HUDEP-2 (cell line): ENCODE measurements at regions not wholly inside any gene's neighbourhood (a gene's known extent, or its start where the extent isn't known, plus 50 kb on each side); places are given as distances from the start of the nearest gene placed in this dataset.

Experiments used
- DNase-seq, 76 experiments: peaks; one replicate each; lab custom pipeline; 2025; ENCODE audit not compliant: unreplicated experiment in 76 of 76; lab: John Stamatoyannopoulos, UW

DNA sequence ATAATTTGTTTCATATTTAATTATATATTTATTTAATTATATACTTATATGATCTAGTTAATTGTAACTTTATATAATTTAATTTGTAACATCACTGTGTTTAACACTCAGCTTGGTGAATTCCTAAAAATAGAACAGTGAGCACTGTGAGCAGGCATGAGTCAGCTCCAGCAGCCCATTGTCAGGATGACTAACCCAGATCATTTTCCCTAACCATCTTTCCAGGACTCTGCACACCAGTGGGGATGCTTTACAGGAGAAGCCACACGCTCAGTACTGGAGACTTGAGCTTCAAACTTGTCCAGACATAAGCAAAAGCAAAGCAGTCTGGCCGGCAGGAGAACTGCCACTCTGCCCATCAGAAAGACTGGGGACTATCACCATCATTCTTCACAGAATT, 446.2 kb upstream of the TRPC7 start:
- no peak for DNase-seq

GRCh38 chr5:136811086-136811485, 445.7 kb upstream of the TRPC7 start:
- no peak for DNase-seq

DNA sequence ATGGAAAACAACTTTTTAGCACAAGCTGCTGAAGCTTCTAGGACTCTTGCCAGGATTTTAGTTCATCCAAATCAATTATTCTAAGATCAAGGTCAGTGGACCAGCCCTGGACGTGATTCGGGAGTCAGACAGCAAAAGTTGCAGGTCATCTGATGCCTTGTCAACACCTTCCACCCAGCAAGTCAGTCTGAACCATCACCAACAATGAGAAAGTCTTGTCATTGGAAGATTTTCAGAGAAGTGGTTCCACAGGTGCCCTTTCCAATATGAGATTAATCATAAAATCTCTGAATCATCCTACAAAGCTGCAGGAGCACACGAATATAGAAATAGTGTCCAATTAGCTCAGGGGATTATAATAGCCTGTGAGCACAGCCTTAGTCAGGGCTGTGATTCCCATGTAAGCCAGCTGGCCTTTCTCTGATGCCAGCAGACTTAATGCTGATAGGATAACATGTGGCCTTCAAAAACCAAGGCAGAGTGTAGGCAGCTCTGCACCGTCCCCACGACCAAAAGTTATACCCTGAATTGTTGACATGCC, 445.0 kb upstream of the TRPC7 start:
- DNase-seq = no peak

DNA sequence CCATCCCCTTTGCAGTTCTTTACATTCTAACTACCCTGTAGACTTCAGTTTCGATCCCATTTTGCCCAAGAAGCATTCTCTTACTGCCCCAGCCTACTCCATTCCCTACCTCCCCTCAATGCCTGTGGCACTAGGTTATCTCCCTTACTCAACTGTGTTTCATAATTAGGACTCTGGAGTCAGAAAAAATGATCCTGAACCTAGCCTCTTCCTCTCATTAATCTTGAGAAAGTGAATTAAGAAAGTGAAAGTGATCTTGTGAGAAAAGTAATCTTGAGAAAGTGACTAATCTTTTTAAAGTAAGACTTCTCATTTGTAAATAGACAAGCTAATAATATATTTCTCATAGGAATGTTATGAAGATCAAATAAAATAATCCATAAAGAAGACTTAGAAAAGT, 444.0 kb upstream of the TRPC7 start:
- no peak for DNase-seq

DNA sequence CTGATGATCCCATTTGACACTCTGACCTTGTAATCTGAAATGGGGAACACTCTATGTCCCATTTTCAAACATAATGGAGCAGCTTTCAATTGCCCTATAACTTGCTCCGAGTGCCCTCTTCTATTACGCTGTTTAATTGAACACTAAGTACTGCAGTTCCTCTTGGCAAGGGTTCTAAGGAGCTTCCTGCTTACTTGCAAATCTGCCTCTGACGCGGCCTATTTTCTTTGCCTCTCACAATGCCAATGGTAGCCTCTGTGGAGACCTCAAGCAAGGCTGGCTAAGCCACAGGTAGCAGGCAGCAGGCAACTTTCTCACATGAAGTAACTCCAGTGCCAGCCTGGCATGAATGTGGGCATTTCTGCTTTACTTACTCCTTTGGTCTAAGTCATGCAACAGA, 443.4 kb upstream of the TRPC7 start:
- DNase-seq = no peak

DNA sequence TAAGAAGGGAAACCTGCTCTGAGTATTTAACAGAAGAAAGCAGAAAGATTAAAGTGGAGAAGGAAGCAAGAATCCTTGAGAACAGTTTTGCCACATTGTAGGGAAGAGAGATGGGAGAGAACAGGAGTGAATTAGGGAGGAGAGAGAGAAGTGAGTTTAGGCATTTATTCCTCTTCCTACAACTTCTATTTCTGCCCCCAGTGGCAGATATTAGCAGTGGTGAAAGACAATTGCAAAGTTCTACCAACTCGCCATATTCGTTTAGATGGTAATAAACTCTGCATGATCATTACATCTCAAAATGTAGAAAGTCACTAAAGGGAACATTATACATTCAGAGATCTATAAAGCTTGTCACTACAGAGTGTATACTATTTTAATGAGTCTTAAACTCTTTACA, 440.1 kb upstream of the TRPC7 start:
- no peak for DNase-seq

DNA sequence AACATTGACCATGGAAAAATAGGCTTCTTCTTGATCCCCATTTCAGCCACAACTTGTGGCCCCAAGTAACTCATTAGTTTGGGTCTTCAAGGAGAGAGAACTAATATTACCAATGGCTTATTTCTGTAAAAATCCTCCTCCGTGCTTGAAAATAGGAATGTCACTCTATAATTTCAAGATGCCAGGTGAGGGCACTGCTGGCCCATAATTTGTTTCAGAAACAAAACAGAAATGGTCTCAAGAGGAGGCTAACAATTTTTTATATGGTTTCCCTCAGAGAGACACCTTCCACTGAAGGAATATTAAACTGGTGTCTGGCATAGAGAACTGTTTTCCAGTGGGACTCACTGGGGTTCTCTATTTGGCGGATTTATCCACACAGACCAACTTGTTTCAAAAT, 437.0 kb upstream of the TRPC7 start:
- no peak for DNase-seq

DNA sequence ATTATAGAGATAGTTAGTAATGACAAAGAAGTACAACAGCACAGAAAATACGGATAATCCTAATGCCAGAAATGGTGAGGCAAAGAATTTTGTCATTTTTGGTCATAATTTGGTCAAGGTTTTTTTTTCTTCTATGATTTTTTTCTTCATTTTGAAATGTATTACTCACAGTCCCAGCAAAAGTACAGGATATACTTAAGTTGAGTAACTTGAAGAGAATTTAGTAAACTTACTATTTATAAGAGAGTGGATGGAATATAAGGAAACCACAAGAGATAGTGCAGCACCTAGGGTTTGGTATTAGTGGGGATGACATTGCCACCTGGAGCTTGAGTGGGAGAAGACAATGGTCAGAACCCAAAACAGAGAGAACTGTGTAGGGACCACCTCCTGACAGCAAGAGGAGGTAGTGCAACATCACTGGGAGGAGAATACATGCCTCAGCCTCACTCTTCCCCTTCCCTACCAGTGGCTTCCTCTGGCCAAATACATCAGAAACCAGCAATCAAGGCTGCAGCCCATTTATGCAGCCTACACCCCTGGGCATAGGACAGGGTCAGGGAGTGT, 434.5 kb upstream of the TRPC7 start:
- no peak for DNase-seq

GRCh38 chr5:136793300-136793699, 428.0 kb upstream of the TRPC7 start:
- DNase-seq = no peak

DNA sequence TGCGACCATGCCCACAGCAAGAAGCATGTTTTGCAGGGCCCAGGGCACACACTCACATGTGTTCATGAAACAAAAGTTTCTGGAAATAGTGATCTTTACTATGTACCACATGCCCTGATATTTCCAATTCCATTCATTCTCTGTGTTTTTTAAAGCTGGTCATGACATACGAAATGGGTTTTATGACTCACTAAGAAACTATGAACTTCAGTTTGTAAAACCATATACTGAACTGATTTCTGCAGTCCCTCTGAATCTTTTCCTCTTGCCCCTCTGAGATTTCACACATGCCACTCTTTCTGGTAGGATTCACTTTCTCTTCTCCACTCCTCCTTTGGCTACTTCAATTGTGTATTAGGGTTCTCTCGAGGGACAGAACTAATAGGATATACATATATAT, 416.1 kb upstream of the TRPC7 start:
- DNase-seq = no peak

DNA sequence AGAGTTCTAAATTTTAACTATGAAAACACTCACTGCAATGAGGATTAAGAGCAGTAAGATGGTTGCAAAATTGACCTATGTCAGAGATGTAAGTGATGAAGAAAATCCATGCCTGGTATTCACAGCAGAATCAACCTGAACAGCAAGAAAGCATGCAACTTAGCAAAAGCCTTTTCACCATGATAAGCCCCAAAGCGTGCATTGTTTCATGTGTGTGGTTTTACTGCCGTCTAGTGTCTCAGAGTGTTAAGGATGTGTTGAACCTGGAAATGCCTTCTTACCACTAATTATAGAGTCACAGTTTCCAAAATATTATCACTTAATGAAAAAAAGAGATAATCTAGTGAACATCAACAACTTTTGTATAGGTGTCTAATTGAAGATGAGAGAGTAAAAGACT, 415.2 kb upstream of the TRPC7 start:
- peak in 1 of 76 experiments; percentile 1 for DNase-seq

DNA sequence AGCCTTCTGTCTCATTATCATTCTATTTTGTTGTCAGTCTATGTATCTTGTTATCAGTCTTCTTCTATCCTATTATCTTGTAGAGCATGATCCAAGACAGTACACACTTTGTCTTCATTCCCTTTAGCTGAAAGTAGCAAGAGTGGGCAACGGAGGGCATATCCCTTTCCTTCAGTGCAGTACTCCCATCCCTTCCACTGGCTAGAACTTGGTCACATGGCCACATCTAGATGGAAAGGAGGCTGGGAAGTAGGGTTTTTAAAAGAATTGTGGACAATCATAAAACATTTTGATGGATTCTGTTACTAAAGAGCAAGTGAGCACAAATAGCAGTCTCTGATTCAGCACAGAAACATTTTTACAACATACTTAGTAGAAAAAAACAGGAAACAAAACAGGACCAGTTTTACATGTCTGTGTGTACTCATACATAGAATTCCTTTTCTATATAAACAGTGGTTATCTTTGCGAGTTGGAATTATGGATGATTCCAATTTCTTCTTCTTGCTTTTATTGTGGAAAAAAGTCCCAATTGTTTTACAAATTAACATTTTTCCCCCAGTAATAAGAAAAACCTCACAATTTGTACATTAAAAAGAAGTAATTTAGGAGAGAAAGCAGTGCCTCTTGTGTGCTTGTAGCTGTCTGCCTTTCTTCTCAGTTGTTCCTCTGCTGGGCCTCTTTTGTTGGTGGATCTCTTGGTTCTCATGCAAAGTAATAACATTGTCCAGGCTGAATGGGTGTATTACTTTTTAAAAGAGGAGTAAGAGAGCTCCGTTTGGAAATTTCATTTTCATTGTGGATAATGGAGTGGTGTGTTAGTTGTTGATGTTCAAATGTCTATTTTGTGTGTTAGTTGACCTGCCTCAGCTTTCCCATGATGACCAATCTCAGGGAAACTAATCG, 410.9 kb upstream of the TRPC7 start:
- DNase-seq = no peak

- DNase-seq = no peak
Measured at GRCh38 chr5:136772491-136772890, 407.1 kb upstream of the TRPC7 start.

DNA sequence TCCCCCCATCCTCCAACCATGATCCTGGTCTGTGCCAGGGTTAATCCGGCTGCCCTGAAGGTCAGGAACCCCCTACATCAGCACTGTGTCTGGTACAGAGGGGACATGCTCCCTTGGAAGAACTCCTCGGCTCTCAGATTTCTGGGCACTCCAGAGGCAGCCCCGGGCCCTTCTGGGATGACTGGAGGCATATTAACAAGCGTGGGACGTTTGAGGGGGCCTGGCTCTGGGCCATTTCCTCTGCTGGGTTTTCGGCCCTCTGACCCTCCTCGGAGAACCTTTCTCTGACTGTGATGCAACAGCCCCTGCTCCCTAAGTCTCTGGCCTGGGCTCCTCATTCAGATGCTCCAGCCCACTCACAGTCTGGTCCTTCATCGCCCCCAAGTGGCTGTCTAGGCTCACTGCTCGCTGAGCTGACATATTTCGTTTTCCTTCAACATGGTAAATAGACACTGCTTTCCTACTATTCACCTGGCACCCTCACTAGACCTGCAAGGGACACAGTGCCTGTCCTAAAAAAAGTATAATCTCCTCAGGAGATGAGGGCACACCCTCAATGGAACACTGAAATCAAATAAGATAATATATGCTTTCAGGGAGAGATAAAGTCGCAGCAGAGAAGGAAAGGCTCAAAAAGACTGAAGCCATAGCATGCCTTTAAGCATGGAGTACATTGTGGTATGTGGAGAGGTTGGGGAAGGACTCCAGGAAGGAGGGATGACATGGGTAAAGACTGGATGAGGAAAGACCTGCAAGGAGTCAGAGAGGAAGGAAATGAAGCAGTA, 404.7 kb upstream of the TRPC7 start:
- peak in 50 of 76 experiments; percentile 0 to 67 (median 16) for DNase-seq

GRCh38 chr5:136769093-136769492, 403.7 kb upstream of the TRPC7 start:
- no peak for DNase-seq

DNA sequence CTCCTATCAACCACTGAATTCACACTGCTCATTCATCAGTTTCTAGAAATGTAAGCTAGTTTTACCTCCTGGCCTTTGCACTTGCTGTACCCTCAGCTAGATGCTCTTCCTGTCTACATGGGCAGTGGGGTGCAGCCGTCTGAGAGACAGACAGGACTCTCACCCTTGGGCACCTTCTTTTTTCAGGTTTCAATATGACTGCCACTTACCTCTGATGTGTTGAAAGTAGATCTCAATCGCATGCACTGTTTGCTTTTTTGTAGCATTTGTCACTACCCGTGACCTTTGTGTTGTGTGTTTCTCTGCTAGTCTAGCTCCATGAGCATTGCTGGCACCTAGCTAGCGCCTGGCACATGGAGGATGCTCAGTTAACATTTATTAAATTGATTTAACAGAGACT, 403.1 kb upstream of the TRPC7 start:
- DNase-seq = no peak

GRCh38 chr5:136766456-136766855, 401.1 kb upstream of the TRPC7 start:
- no peak for DNase-seq

GRCh38 chr5:136764601-136765000, 399.3 kb upstream of the TRPC7 start:
- DNase-seq = no peak

DNA sequence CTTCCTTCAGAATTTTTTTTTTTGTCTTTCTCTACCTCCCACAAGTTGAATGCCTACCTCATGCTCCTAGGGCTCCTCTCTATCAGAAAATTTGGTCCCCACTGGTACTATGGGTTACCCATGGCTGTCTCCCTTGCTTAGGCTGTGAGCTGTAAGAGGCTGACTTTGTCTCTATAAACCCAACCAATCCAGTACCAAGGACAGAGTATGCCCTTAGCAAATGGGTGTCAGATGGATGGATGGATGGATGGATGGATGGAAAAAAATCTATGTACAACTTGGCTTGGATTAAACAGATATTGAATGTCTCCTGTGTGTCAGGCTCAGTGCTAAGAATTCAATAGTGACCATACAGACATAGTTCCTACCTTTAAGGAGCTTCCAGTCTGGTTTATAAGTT, 398.2 kb upstream of the TRPC7 start:
- DNase-seq = no peak

- DNase-seq = no peak
Measured at GRCh38 chr5:136754216-136754615, 388.9 kb upstream of the TRPC7 start.

DNA sequence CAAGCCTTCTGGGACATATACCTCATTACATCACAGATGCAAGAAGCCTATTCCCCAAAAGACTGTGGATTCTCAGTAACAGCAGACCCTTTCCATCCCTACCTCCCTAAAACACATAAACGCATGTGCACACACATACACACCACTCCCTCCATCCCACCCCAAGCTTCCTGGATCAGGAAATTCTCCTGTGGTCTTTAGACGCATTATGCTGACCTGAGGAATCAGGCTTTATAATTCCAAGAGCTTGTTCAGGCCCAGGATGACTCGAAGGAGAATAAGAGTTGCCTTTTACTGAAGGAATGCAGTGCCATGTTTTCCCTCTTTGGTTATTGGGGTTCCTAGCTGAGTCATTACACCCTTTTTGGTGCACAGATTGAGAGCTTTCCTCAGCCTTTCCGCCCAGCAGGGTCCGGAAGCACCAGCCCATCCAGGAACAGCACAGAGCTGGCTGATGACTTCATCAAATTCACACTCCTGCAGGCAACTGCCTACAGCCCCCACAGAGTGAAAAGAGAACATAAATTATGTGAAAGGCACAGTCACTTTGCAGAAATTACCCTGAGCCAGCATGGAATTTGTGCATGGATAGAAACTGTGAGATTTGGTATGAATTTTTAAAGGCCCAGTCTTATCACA, 385.0 kb upstream of the TRPC7 start:
- no peak for DNase-seq
